HCT116 (cell line): ENCODE measurements at regions not wholly inside any gene's neighbourhood (a gene's known extent, or its start where the extent isn't known, plus 50 kb on each side); places are given as distances from the start of the nearest gene placed in this dataset.

Experiments
- ATAC-seq: fragments of 200-7000 bp; cut with Tn5 transposase; 2 replicates; pipeline ENCODE4 v1.9.1; 2020; ENCODE audit warnings: mild to moderate bottlenecking, moderate library complexity
- BruUV-seq: library from RNA; stranded (reverse); fragments of 400-500 nt; replicated peaks from 2 replicates; lab custom pipeline; 2021; lab: Mats Ljungman, UMichigan
- CTCF ChIA-PET: fragments of 300-600 bp; sonication (Branson Sonifier 250); formaldehyde crosslinking; loops from one replicate; lab custom pipeline; 2021; ENCODE audit warnings: antibody characterized with exemption; lab: Charles Lee
- POLR2A ChIA-PET: fragments of 300-600, 350-600 bp; sonication (Branson Sonifier 250); formaldehyde crosslinking; loops from one replicate; lab custom pipeline; 2021; ENCODE audit warnings: antibody characterized with exemption; lab: Charles Lee
- RAD21 ChIA-PET, 2 experiments: fragments of 300-600 bp; sonication (Branson Sonifier 250); formaldehyde crosslinking; loops; one replicate each; lab custom pipeline; 2023; ENCODE audit warnings: low total read pairs in 2 of 2; ENCODE audit not compliant: uncharacterized antibody in 2 of 2, unreplicated experiment in 2 of 2, low non-redundant PET in 1 of 2; lab: Charles Lee
- DNase-seq: peaks from one replicate; pipeline ENCODE4 v3.0.0-alpha.2; 2010; ENCODE audit warnings: low read depth, low spot score
- H2AFZ ChIP-seq: fragments of 200-600 bp; shearing (Covaris generic), sonication (generic); 2 replicates; pipeline ENCODE4 v1.6.1; 2017; ENCODE audit warnings: low read depth, mixed run types, mixed read lengths, antibody characterized with exemption, low read length; ENCODE audit not compliant: poor library complexity, severe bottlenecking
- H3K27ac ChIP-seq: 2 replicates; pipeline ENCODE4 v1.5.1; 2012; ENCODE audit warnings: low read depth, low read length
- H3K27me3 ChIP-seq: fragments of 200-600 bp; sonication (generic); 2 replicates; pipeline ENCODE4 v1.6.1; 2016; ENCODE audit warnings: mixed run types, low read length, mixed read lengths; ENCODE audit not compliant: insufficient read depth
- H3K36me3 ChIP-seq, 2 experiments: fragments of 200-500 bp in 1 of 2; fragments of 200-600 bp in 1 of 2; sonication (Bioruptor generic) in 1 of 2; sonication (generic) in 1 of 2; 2 replicates each; pipeline versions ENCODE4 v1.5.1 to v1.6.1; 2014 to 2016; ENCODE audit warnings: low read length in 2 of 2, inconsistent platforms in 1 of 2, mixed read lengths in 1 of 2, mixed run types in 1 of 2; ENCODE audit not compliant: insufficient read depth in 2 of 2, control insufficient read depth in 1 of 2
- H3K4me1 ChIP-seq, 2 experiments: fragments of 200-600 bp in 1 of 2; sonication (generic) in 1 of 2; 2 replicates each; pipeline versions ENCODE4 v1.5.1 to v1.6.1; 2012 to 2017; ENCODE audit warnings: low read length in 2 of 2, inconsistent platforms in 1 of 2, mild to moderate bottlenecking in 1 of 2, mixed read lengths in 1 of 2, mixed run types in 1 of 2, moderate library complexity in 1 of 2; ENCODE audit not compliant: insufficient read depth in 2 of 2, control insufficient read depth in 1 of 2
- H3K4me2 ChIP-seq: fragments of 200-600 bp; sonication (generic); 2 replicates; pipeline ENCODE4 v1.6.1; 2017; ENCODE audit warnings: mixed run types, low read length, mixed read lengths
- H3K4me3 ChIP-seq, 2 experiments: fragments of 200-600 bp in 1 of 2; sonication (generic) in 1 of 2; replicated peaks in 1 of 2; 2 replicates each; pipeline ENCODE4 v1.5.1; 2011 to 2016; ENCODE audit warnings: low read length in 2 of 2, control low read depth in 1 of 2, low read depth in 1 of 2, mild to moderate bottlenecking in 1 of 2, mixed read lengths in 1 of 2, mixed run types in 1 of 2
- H3K79me2 ChIP-seq: fragments of 200-600 bp; sonication (generic); 2 replicates; pipeline ENCODE4 v1.6.1; 2017; ENCODE audit warnings: mild to moderate bottlenecking, mixed run types, low read length, moderate library complexity, mixed read lengths; ENCODE audit not compliant: insufficient read depth
- H3K9ac ChIP-seq: fragments of 200-600 bp; sonication (generic); 2 replicates; pipeline ENCODE4 v1.6.1; 2016; ENCODE audit warnings: low read length, mixed read lengths
- H3K9me2 ChIP-seq: fragments of 200-600 bp; sonication (generic), shearing (Covaris generic); 2 replicates; pipeline ENCODE4 v1.6.1; 2017; ENCODE audit warnings: mixed run types, mild to moderate bottlenecking, moderate library complexity; ENCODE audit not compliant: insufficient read depth
- H3K9me3 ChIP-seq, 2 experiments: fragments of 200-500 bp in 1 of 2; fragments of 200-600 bp in 1 of 2; sonication (Bioruptor generic) in 1 of 2; sonication (generic) in 1 of 2; 2 replicates each; pipeline ENCODE4 v1.6.1; 2014 to 2017; ENCODE audit warnings: low read length in 2 of 2, mixed read lengths in 2 of 2, inconsistent platforms in 1 of 2, low read depth in 1 of 2, mild to moderate bottlenecking in 1 of 2, mixed run types in 1 of 2, moderate library complexity in 1 of 2; ENCODE audit not compliant: control insufficient read depth in 1 of 2, insufficient read depth in 1 of 2
- H4K20me1 ChIP-seq: fragments of 200-600 bp; sonication (generic), shearing (Covaris generic); 2 replicates; pipeline ENCODE4 v1.6.1; 2017; ENCODE audit warnings: mixed run types, mild to moderate bottlenecking, moderate library complexity; ENCODE audit not compliant: insufficient read depth
- CBX3 ChIP-seq: IDR thresholded peaks from 2 replicates; pipeline ENCODE4 v1.6.1; 2012; ENCODE audit warnings: low read depth
- CEBPB ChIP-seq: IDR thresholded peaks from 2 replicates; pipeline ENCODE4 v1.6.1; 2012; ENCODE audit warnings: low read depth
- CTCF ChIP-seq, 3 experiments: fragments of 200-600 bp in 1 of 3; sonication (generic) in 1 of 3; IDR thresholded peaks in 2 of 3; conservative IDR thresholded peaks in 1 of 3; 2 replicates each; pipeline ENCODE4 v1.5.1; 2012 to 2017; ENCODE audit warnings: low read depth in 2 of 3, low read length in 2 of 3, antibody characterized with exemption in 1 of 3, borderline replicate concordance in 1 of 3, control low read depth in 1 of 3, mild to moderate bottlenecking in 1 of 3, mixed read lengths in 1 of 3, mixed run types in 1 of 3, moderate library complexity in 1 of 3; ENCODE audit not compliant: insufficient read depth in 1 of 3
- EGR1 ChIP-seq: IDR thresholded peaks from 2 replicates; pipeline ENCODE4 v1.6.1; 2012; ENCODE audit warnings: low read depth
- ELF1 ChIP-seq: IDR thresholded peaks from 2 replicates; pipeline ENCODE4 v1.6.1; 2012; ENCODE audit warnings: low read depth, borderline replicate concordance
- EZH2phosphoT487 ChIP-seq: fragments of 200-600 bp; IDR thresholded peaks from 2 replicates; pipeline ENCODE4 v1.6.1; 2018; ENCODE audit warnings: antibody characterized with exemption, borderline replicate concordance
- FOSL1 ChIP-seq: IDR thresholded peaks from 2 replicates; pipeline ENCODE4 v1.6.1; 2012; ENCODE audit warnings: low read depth
- JUND ChIP-seq: IDR thresholded peaks from 2 replicates; pipeline ENCODE4 v1.6.1; 2012
- MAX ChIP-seq: IDR thresholded peaks from 2 replicates; pipeline ENCODE4 v1.6.1; 2012
- POLR2A ChIP-seq: IDR thresholded peaks from 2 replicates; pipeline ENCODE4 v1.7.0; 2011; ENCODE audit warnings: borderline replicate concordance; ENCODE audit not compliant: insufficient read depth, insufficient read length; ENCODE audit errors: extremely low read depth
- POLR2AphosphoS5 ChIP-seq: IDR thresholded peaks from 2 replicates; pipeline ENCODE4 v1.6.1; 2011; ENCODE audit warnings: mild to moderate bottlenecking, low read depth, low read length, moderate library complexity
- RAD21 ChIP-seq: IDR thresholded peaks from 2 replicates; pipeline ENCODE4 v1.6.1; 2012; ENCODE audit warnings: low read depth, mild to moderate bottlenecking
- REST ChIP-seq: IDR thresholded peaks from 2 replicates; pipeline ENCODE4 v1.6.1; 2012; ENCODE audit warnings: low read depth
- SIN3A ChIP-seq: IDR thresholded peaks from 2 replicates; pipeline ENCODE4 v1.6.1; 2012; ENCODE audit warnings: low read depth
- SP1 ChIP-seq: IDR thresholded peaks from 2 replicates; pipeline ENCODE4 v1.6.1; 2012; ENCODE audit warnings: low read depth
- SRF ChIP-seq: IDR thresholded peaks from 2 replicates; pipeline ENCODE4 v1.6.1; 2012; ENCODE audit warnings: low read depth
- TCF7L2 ChIP-seq: IDR thresholded peaks from 2 replicates; pipeline ENCODE4 v1.7.0; 2011; ENCODE audit warnings: borderline replicate concordance, inconsistent platforms; ENCODE audit not compliant: insufficient read depth, insufficient read length; ENCODE audit errors: extremely low read depth
- ZBTB33 ChIP-seq: IDR thresholded peaks from 2 replicates; pipeline ENCODE4 v1.6.1; 2011; ENCODE audit warnings: mild to moderate bottlenecking, low read length, moderate library complexity; ENCODE audit not compliant: insufficient replicate concordance; ENCODE audit errors: extremely low read depth
- ZFX ChIP-seq: fragments of 450-650 bp; IDR thresholded peaks from 2 replicates; pipeline ENCODE4 v1.6.1; 2017
- ZNF274 ChIP-seq: fragments of 200-500 bp; sonication (Bioruptor generic); IDR thresholded peaks from 2 replicates; pipeline ENCODE4 v1.6.1; 2014; ENCODE audit warnings: mild to moderate bottlenecking, low read depth, low read length, inconsistent platforms
- intact Hi-C: fragments of 100-400 bp; cut with micrococcal nuclease; formaldehyde crosslinking; loops from 2 replicates; pipeline ENCODE4 v1.10.0; 2022

DNA sequence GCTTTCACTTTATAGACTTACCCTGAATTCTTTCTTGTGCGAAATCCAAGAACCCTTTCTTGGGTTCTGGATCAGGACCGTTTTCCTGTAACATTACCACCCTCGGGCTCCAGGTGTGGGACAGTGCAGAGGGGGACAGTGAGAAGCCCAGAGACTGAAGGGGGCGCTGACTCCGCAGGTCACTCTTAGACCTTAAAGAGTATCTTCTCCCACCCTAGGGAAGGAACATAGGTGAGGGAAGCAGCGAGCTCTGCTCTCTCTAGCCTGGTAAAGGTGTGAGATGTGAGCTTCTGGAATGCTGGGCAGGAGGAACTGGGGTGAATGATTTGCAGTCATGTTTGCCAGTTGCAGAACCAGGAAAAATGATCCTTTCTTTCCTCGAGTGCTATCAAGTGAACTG, 80.8 kb upstream of the ZNF507 start:
- no peaks in the 10 kb centered on the region for H3K9me2 ChIP-seq
- no TSS peak for BruUV-seq
- ATAC-seq (no peak), DNase-seq (no peak)
- H3K27me3 ChIP-seq = peaks cover 16% of the 10 kb centered on the region; the same call in 1 of the 2 replicates
- no peak overlapping the region for H2AFZ ChIP-seq
- CTCF ChIA-PET = no interaction called here
- H3K79me2 ChIP-seq = no peaks in the 10 kb centered on the region
- TF ChIP-seq EGR1 (no peak), ZBTB33 (no peak), EZH2phosphoT487 (no peak), ZNF274 (no peak), CTCF (IDR thresholded peaks at IDR 0.05 in 2 of 3, conservative IDR thresholded peaks at IDR 0.05 in 1 of 3; ENCODE audit: borderline replicate concordance in 1 of 3, insufficient read depth in 1 of 3, low read depth in 2 of 3, low read length in 2 of 3) (no peak), RAD21 (no peak), POLR2AphosphoS5 (no peak), SP1 (no peak), FOSL1 (no peak), TCF7L2 (no peak), SIN3A (no peak), CEBPB (no peak), REST (no peak), POLR2A (no peak), ZFX (no peak), ELF1 (no peak), CBX3 (no peak), MAX (no peak), JUND (no peak), SRF (no peak)
- no peaks in the 10 kb centered on the region for H3K36me3 ChIP-seq
- no peaks in the 10 kb centered on the region for H3K9me3 ChIP-seq
- POLR2A ChIA-PET = no interaction called here
- no peaks in the 10 kb centered on the region for H3K4me1 ChIP-seq
- no peak overlapping the region for H3K4me3 ChIP-seq
- H4K20me1 ChIP-seq = no peaks in the 10 kb centered on the region
- RAD21 ChIA-PET = no interaction called here
- no peak overlapping the region for H3K4me2 ChIP-seq
- H3K27ac ChIP-seq = no peak overlapping the region
- no peak overlapping the region for H3K9ac ChIP-seq
- intact Hi-C loops = no loop called here
